ENCODE measurements at regions not wholly inside any gene's neighbourhood (a gene's known extent, or its start where the extent isn't known, plus 50 kb on each side); places are given as distances from the start of the nearest gene placed in this dataset.
"Not testable (repeated sequence)": the region's sequence is repeated elsewhere in the genome, so short reads cannot be mapped to it uniquely, and the experiment has no call there.

DNA sequence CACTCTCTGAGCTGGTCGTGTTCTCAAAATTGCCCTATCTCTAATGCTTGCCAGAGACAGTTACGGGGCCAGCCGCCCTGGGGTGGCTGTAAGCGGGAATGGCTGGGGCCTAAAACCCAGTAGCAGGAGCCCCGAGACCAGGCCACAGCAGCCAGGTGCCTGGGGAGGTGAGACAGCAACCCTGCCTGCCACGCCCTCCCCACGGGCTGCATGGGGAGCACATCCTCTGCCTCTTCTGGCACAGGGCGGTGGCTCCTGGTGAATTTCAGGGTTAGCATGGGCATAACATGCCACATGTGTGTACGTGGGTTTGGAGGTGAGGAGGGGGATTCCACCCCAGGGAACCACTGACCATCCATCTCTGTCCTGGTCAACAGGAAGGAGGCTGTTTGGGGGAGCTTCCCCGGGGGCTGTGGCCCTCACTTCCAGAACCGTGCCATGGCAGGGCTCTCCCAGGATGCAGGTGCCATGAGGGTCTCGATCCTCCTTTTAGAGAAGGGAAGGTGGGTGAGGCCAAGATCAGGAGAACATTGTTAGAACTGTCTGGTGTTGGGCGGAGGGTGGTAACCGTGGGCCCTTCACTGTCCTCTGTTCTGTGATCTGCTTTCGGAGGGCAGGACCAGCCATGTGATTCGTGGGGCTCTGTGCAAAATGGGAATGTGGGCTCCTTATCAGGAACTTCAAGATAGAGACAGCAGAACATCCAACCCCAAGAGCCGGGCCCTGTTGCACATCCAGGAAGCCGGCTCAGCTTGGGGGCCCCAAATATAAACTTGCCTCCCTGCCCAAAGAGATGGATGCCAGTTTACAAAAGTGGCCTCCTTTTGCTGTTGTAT lies 312.2 kb upstream of the DIO3 start:
- FAIRE-seq (no peak), DNase-seq (ENCODE audit: insufficient read length, low spot score) (no peak)
- TF ChIP-seq POLR2A (IDR thresholded peaks at IDR 0.05; ENCODE audit: low read depth, low read length) = no peak

DNA sequence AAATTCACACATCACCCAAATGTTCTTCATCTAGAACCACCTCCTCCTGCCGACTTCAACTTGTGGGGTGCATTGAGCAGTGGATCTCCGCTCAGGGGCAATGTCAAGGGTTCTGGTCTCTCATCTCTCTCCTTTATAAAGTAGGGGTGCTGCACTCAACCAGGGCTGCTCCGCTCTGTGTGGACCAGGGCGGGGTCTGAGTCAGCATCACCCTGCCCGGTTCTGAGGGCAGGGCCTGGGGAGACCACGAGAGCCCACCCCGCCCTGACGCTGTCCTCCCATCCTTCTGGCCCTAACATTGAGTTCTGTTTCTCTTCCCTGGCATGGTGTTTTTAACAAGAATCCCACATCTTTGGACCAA lies 311.6 kb upstream of the DIO3 start:
- no peak for DNase-seq (ENCODE audit: insufficient read length, low spot score)
- no peak for TF ChIP-seq POLR2A (IDR thresholded peaks at IDR 0.05; ENCODE audit: low read depth, low read length)
- no peak for FAIRE-seq

DNA sequence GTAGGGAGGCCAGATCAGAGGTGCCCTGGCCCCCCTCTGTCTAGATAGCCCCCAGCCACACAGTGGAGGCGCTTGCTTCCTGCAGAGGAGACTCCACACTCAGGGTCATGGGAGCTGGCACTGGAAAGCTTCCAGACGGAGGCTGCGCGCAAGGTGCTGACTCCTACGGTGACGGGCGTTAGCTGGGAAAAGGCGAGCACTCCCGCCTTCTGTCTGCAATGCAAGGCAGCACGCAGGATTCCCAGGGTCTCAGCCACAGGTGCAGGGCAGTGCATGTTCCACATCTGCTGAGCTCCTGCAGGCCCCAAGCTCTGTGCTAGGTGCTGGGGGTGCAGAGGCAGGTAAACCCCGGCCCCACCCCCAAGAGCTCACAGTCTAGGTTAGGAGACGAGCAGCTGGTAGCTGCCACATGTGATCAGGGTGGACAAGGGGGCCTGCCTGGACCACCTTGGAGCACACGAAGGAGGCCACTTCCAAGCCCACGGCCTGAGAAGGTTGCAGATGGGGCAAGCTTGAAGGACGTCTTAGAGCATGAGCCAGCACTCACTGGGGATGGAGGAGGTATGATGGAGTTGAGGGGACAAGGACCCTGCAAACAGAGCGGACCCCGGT lies 310.9 kb upstream of the DIO3 start:
- FAIRE-seq (no peak), DNase-seq (ENCODE audit: insufficient read length, low spot score) (no peak)
- no peak for TF ChIP-seq POLR2A (IDR thresholded peaks at IDR 0.05; ENCODE audit: low read depth, low read length)

DNA sequence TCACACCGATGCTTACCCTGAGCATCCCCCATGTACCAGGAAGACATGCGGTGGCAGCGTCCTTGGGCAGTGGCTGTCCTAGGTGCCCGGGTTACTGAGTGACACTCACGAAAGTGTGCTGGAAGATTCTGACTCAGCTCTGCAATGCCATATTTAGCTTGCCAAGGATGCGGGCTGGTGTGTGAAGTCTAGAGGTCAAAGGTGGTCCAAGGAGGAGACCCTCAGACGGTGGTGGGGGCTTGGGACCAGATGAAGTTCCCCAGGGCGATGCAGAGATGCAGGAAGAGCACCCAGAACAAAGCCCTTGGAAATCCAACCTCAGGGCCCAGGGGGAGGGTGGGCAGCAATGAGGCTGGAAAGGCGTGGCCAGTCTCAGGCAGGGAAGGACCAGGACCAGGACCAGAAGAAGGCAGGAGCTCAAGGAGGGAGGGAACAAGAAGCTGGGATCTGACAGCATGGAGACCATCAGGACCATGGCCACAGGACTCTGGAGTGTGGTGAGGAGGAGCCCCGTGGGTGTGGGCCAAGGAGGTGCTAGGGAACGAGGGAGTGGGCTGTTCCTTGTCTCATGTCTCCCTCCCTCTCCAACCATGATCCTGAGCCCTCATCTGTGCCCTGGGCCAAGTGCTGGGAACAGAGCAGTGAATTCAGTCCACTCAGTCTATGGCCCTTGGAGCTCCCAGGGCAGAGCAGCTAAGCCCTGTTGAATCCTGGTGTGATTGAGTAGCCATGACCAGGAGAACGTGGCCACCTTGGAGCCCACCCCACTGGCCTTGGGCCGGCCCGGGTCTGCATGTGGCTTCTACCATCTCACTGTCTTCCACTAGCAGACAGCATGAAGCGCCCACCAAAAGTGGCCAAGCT lies 310.1 kb upstream of the DIO3 start:
- FAIRE-seq = no peak
- no peak for DNase-seq (ENCODE audit: insufficient read length, low spot score)
- no peak for TF ChIP-seq POLR2A (IDR thresholded peaks at IDR 0.05; ENCODE audit: low read depth, low read length)

DNA sequence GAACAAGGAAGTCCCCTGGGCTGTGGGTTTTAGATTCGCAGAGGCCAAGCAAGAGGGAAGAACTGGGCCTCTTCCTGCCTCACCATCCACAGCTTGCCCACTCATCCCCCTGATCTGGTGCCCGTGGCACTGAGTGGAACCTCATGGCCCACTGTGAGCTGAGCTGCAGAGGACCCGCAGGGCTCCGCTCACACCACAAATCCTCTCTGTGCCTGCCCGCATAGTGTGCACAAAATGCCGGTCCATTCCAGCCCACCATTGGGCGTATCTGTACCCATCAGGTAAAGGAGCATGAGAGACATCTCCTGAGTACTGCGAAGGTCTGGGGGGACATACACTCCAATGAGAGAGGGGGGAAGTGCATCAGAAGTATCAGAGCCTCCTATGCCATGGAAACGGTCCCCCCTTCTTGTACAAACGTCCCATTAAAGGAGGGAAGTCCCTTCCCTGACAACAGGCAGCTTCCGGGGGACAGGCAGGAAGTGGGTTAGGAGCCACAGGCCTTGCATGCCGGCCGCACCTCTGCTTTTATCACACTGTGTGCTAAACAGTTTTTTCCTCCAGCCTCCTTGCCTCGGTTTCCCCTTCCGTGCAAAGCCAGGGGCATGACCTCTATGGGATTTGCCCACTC lies 309.4 kb upstream of the DIO3 start:
- no peak for TF ChIP-seq POLR2A (IDR thresholded peaks at IDR 0.05; ENCODE audit: low read depth, low read length)
- DNase-seq (ENCODE audit: insufficient read length, low spot score) = no peak
- FAIRE-seq = no peak

DNA sequence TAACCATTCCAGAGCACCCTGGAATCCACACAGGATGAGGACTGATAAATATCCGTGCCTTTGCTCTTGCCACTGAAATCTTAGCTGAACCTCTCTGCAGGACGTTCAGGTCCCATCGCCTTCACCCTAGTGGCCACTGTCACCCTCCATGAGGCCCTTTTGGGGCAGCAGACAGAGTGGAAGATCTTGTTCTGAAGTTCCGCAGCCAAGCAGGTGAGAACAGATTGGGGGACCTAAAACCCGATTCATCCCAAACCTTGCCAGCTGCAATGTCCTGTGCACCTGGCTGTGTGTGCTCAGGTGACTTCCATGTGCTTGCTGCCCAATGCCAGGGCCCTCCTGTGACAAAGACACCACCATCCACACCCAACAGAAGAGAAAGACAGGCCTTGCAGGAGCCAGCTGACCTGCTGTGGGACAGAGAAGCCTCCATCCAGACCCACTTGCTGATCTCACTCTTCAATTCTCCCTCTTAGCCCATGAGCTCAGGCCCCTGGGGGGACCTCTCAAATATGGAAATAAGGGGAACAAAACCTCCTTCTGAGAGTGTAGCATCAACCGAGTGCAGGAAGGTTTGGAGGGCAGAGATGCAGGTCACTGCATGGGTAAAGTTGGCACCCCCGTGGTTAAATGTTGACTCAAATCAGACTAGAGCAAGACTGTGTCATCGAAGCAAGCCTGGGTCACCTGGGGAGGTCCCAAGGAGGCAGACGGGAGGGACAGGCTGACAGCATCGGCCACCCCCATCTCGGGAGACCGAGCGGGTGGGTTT lies 308.7 kb upstream of the DIO3 start:
- no peak for TF ChIP-seq POLR2A (IDR thresholded peaks at IDR 0.05; ENCODE audit: low read depth, low read length)
- DNase-seq (ENCODE audit: insufficient read length, low spot score) (no peak), FAIRE-seq (no peak)

DNA sequence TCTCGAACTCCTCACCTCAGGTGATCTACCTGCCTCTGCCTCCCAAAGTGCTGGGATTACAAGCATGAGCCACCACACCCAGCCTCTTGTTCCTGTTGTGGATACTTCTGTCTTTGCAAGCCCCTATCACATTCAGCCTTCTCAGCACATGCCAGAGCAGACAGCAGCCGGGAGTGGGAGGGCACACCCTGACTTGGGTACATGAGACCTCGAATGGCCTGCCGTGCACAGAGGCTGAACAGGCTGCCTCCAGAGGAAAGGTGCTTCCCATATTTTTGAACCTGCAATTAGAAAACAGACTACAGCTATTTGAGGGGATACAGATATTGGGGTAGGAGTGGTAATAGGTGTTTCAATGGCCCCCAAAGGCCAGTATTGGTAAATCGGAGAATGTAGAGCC lies 307.3 kb upstream of the DIO3 start:
- FAIRE-seq = no peak
- DNase-seq (ENCODE audit: insufficient read length, low spot score) = no peak

DNA sequence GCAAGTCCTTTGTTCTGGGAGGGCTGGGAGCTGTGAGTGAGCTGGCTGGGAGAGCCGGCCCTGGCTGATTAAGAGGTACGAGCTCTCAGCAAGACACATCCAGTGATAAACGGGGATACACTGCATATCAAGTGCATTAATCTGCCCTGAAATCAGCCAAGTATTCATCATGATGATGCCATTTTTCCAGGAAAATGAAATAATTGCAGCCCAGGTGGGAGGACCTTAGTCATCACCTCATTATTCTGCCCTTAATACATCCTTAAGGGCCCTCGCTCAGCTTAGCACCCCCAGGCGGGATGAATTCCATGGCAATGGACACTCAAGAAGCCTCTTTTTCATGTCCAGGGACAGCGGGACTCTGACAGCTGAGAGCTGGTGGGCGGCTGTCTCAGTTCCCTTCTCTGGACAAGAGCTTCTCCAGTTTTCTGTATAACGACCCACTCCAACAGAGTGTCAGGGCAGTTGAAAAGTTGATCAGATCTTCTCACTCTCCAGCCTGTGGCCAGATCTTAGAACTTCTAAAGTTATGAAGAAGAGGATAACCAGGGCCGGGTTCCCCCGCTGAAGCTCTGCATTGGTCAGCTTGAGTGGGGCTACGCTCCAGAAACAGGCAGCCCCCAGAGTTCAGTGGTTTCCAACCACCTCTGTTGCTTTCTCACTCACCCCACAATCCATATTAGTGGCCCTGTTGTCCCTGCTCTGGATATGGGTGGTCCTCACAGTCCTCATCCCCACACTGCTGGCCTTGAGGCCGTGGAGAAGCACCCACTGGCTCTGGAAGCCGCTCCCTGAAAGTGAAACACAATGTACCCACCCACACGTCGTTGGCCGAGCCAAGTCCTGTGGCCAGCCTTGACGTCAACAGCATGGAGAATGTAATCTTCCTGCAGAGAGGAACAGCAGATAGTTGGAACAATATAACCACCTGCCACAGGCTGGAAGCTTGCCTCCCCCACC lies 306.2 kb upstream of the DIO3 start:
- no peak for TF ChIP-seq POLR2A (IDR thresholded peaks at IDR 0.05; ENCODE audit: low read depth, low read length)
- DNase-seq (ENCODE audit: insufficient read length, low spot score) (no peak), FAIRE-seq (no peak)

More for the DNA sequence above, 307.3 kb upstream of the DIO3 start:
- TF ChIP-seq POLR2A (IDR thresholded peaks at IDR 0.05; ENCODE audit: low read depth, low read length) = no peak

DNA sequence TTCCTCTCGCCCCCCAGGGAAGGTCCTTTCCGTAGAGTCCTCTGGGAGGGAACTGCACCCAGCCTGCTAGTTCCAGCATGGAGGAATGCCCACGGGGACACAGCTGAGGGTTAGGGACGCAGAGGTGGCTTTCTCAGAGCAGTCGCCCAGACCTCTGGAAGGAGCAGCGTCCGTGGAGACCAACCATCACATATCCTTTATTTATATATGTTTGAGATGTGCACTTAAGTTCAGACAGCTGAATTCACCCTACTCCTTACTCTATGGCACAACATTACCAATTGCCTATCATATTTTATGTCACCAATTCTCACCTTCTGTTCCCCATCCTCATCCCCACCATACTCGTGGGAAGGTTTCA lies 305.6 kb upstream of the DIO3 start:
- TF ChIP-seq POLR2A (IDR thresholded peaks at IDR 0.05; ENCODE audit: low read depth, low read length) = no peak
- FAIRE-seq = no peak

DNA sequence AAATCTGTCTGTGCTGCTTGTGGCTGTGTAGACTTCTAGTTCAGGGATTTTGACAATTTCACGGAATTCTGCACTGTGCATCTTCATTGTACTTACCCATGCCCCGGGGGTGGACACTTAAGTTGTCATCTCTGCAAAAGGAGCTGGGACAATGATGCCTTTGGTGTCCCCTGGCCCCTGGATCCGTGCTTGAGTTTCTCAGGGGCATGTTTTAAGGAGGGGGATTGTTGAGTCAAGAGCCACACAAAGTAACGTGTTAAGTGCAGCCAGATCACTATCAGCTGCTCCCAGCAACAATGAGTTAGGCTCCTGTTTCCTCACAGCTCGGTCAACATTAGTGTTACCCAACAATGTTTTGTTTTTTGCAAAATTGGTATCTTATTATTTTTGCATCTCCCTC lies 305.0 kb upstream of the DIO3 start:
- TF ChIP-seq POLR2A (IDR thresholded peaks at IDR 0.05; ENCODE audit: low read depth, low read length) = no peak
- no peak for DNase-seq (ENCODE audit: insufficient read length, low spot score)
- FAIRE-seq = no peak

More for the DNA sequence above, 305.6 kb upstream of the DIO3 start:
- DNase-seq (ENCODE audit: insufficient read length, low spot score) = no peak

DNA sequence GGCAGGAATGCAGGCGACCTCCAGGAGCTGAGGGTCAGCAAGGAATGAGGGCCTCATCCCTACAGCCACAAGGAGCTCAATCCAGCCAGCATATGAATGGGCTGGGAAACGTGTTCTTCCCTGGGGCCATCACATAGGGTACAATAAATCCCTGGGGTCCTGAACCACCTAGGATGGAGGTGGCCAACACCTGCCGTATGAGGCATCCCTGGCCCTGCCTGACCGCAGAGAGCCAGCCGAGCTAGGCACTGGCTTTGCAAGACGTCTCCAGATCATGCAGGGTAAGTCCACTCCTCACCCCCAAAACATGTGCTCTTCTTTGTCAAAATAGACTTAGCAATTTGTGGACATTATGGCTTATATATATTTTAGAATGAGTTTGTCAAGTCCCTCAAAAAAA lies 303.7 kb upstream of the DIO3 start:
- DNase-seq (ENCODE audit: insufficient read length, low spot score) (no peak), FAIRE-seq (no peak)
- no peak for TF ChIP-seq POLR2A (IDR thresholded peaks at IDR 0.05; ENCODE audit: low read depth, low read length)

DNA sequence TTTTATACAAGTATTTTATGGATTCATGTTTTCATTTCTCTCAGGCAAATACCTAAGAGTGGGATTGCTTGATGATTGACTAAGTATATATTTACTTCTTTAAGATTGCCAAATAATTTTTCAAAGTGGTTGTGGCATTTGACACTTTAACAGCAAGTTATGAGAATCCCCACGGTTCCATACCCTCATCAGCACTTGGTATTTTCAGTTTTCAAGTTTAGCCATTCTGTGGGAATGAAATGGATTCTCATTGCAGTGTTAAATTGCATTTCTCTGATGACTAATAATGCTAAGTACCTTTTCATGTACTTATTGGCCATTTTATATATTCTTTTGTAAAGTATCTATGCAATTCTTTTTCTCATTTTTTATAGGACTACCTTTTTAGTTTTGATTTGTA lies 301.5 kb upstream of the DIO3 start:
- no peak for FAIRE-seq

DNA sequence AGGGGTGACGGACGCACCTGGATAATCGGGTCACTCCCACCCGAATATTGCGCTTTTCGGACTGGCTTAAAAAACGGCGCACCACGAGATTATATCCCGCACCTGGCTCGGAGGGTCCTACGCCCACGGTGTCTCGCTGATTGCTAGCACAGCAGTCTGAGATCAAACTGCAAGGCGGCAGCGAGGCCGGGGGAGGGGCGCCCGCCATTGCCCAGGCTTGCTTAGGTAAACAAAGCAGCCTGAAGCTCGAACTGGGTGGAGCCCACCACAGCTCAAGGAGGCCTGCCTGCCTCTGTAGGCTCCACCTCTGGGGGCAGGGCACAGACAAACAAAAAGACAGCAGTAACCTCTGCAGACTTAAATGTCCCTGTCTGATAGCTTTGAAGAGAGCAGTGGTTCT lies 294.9 kb upstream of the DIO3 start:
- not testable (repeated sequence) for DNase-seq (ENCODE audit: insufficient read length, low spot score); FAIRE-seq

More for the DNA sequence above, 301.5 kb upstream of the DIO3 start:
- no peak for DNase-seq (ENCODE audit: insufficient read length, low spot score)
- TF ChIP-seq POLR2A (IDR thresholded peaks at IDR 0.05; ENCODE audit: low read depth, low read length) = no peak
